ENCODE measurements at regions not wholly inside any gene's neighbourhood (a gene's known extent, or its start where the extent isn't known, plus 50 kb on each side); places are given as distances from the start of the nearest gene placed in this dataset.
"Not testable (repeated sequence)": the region's sequence is repeated elsewhere in the genome, so short reads cannot be mapped to it uniquely, and the experiment has no call there.

DNA sequence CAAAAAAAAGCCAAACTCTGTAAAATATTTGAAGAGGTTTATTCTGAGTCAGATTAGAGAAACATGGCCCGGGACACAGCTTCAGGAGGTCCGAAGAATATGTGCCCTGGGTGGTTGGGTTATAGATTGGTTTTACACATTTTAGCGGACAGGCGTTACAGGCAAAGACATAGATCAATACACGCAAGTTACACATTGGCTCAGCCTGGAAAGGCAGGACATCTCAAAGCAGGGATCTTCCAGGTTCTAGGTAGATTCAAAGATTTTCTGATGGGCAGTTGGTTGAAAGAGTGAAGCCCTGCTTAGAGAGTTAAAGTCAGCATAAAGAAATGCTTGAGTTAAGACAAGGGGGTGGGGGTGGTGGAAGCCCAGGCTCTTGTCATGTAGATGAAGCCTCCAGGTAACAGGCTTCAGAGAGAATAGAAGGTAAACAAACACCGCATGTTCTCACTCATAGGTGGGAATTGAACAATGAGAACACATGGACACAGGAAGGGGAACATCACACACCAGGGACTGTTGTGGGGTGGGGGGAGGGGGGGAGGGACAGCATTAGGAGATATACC, 464.3 kb upstream of the ADARB2 start:
- H3K36me3 ChIP-seq (ENCODE audit: low read depth): no peaks in the 10 kb centered on the region
- no peak for TF ChIP-seq CTCF (IDR thresholded peaks at IDR 0.05)
- intact Hi-C loops (cut with DNase I, micrococcal nuclease): no loop called here

DNA sequence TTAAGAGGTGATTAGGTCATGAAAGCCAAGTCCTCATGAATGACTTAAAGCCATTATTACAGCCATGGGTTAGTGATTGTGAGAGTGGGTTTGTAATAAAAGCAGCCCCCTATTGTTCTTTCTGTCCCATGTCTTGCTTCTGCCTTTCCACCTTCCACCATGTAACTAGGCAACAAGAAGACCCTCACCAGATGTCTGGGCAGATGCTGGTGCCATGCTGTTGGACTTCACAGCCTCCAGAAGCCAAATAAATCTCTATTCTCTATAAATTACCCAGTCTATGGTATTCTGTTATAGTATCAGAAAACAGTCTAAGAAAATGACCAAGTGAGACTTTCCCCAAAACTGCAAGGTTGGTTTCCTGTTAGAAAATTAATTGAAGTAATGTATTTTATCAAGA, 460.3 kb upstream of the ADARB2 start:
- Histone ChIP-seq H3K36me3 (ENCODE audit: low read depth) (no peaks in the 10 kb centered on the region), H3K4me1 (ENCODE audit: low read depth) (no peaks in the 10 kb centered on the region), H3K4me3 (no peak overlapping the region), H3K9me3 (peaks cover 49% of the 10 kb centered on the region)
- TF ChIP-seq CTCF (IDR thresholded peaks at IDR 0.05): no peak
- DNase-seq (no peak), ATAC-seq (no peak)
- intact Hi-C loops (cut with DNase I, micrococcal nuclease): no loop called here

More for the DNA sequence above, 464.3 kb upstream of the ADARB2 start:
- DNase-seq: no peak
- no peak for ATAC-seq
- Histone ChIP-seq H3K4me3 (no peak overlapping the region), H3K4me1 (ENCODE audit: low read depth) (no peaks in the 10 kb centered on the region), H3K9me3 (peaks cover 27% of the 10 kb centered on the region)

DNA sequence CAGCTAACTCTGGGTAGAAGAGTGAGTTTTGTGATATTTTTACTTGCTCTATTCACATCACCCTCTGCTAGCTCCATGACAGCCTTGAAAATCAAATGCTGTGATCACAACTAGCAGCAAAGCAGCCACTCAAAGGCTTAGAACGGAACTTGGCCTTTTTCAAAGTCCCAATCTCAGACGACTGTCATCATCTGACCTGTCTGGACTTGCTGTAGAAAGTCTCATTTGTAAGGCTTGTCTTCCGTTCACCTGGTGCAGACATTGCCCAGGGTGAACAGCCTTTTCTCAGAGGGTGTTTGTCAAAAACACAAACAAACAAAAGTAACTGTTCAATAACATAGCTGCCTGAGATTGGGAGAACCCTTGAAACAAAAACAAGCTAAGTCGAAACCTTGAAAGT, 458.9 kb upstream of the ADARB2 start:
- H3K36me3 ChIP-seq (ENCODE audit: low read depth): no peaks in the 10 kb centered on the region
- no peaks in the 10 kb centered on the region for H3K4me1 ChIP-seq (ENCODE audit: low read depth)
- H3K9me3 ChIP-seq: peaks cover 56% of the 10 kb centered on the region
- no peak overlapping the region for H3K4me3 ChIP-seq
- intact Hi-C loops (cut with DNase I, micrococcal nuclease): no loop called here
- DNase-seq: no peak
- no peak for TF ChIP-seq CTCF (IDR thresholded peaks at IDR 0.05)
- no peak for ATAC-seq

- H3K4me1 ChIP-seq (ENCODE audit: low read depth); intact Hi-C loops (cut with DNase I, micrococcal nuclease); H3K36me3 ChIP-seq (ENCODE audit: low read depth); DNase-seq; ATAC-seq; H3K4me3 ChIP-seq: not testable (repeated sequence)
- peaks cover 29% of the 10 kb centered on the region for H3K9me3 ChIP-seq
Observed at GRCh38 chr10:2189356-2189755, 452.0 kb upstream of the ADARB2 start.

GRCh38 chr10:2188371-2188770, 451.0 kb upstream of the ADARB2 start:
- DNase-seq (no peak), ATAC-seq (no peak)
- intact Hi-C loops (cut with DNase I, micrococcal nuclease): no loop called here
- Histone ChIP-seq H3K9me3 (peaks cover 28% of the 10 kb centered on the region), H3K36me3 (ENCODE audit: low read depth) (no peaks in the 10 kb centered on the region), H3K4me1 (ENCODE audit: low read depth) (no peaks in the 10 kb centered on the region), H3K4me3 (no peak overlapping the region)
- TF ChIP-seq CTCF (IDR thresholded peaks at IDR 0.05): no peak

DNA sequence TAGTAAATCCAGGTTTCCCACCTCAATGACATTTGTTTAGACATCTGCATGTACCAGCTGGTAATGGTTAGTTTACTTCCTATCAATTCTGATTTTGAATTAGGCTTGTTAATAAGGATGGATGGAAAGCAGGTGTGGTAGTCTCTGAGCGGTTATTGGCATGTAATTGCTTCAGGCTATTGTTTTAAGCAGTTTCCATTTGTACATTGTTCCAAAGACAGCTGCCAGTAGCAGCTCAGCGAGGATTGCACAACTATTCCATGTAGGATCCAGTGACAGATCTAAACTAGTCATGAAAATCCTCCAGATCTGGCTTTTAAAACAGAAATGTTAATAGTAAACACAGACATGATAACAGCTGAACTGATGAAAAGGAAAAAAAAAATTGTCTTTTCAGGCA, 436.0 kb upstream of the ADARB2 start:
- intact Hi-C loops (cut with DNase I, micrococcal nuclease): no loop called here

More for the DNA sequence above, 436.0 kb upstream of the ADARB2 start:
- no peak for TF ChIP-seq CTCF (IDR thresholded peaks at IDR 0.05)
- Histone ChIP-seq H3K4me1 (ENCODE audit: low read depth) (no peaks in the 10 kb centered on the region), H3K4me3 (no peak overlapping the region), H3K9me3 (peaks cover 39% of the 10 kb centered on the region), H3K36me3 (ENCODE audit: low read depth) (no peaks in the 10 kb centered on the region)
- ATAC-seq: no peak
- no peak for DNase-seq

Data from mucosa of descending colon (tissue), 3 donors.